GM10266 (cell line): ENCODE measurements at regions not wholly inside any gene's neighbourhood (a gene's known extent, or its start where the extent isn't known, plus 50 kb on each side); places are given as distances from the start of the nearest gene placed in this dataset.

Source experiments
- DNase-seq: peaks from one replicate; pipeline ENCODE4 v3.0.0; 2012; ENCODE audit errors: extremely low spot score
- CTCF ChIP-seq: IDR thresholded peaks from 2 replicates; pipeline ENCODE4 v1.5.1; 2012; ENCODE audit warnings: mild to moderate bottlenecking, low read depth; ENCODE audit not compliant: control insufficient read depth, insufficient read depth; ENCODE audit errors: missing control alignments

GRCh38 chr11:121814962-121815361 lies 301.1 kb downstream of the BLID start:
- no peak for TF ChIP-seq CTCF
- no peak for DNase-seq

DNA sequence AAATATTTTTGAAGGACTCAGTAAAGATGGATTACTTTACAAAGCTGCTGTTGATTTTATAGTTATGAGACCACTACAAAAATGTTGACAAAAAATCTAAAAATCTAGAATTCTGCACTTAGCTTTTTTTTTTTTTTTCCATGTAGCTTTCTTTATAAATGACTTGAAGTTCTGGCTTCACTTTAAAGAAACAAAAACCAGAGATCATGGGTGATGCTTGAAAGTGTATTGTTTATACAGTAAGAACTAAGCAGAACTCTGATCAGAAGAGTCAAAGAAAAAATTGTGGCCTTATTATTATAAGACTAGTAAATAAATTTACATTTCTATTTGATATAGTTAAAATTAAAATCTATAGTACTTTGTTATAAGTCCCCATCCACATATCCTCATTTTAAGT lies 301.7 kb downstream of the BLID start:
- DNase-seq, result no peak
- TF ChIP-seq CTCF, result no peak

DNA sequence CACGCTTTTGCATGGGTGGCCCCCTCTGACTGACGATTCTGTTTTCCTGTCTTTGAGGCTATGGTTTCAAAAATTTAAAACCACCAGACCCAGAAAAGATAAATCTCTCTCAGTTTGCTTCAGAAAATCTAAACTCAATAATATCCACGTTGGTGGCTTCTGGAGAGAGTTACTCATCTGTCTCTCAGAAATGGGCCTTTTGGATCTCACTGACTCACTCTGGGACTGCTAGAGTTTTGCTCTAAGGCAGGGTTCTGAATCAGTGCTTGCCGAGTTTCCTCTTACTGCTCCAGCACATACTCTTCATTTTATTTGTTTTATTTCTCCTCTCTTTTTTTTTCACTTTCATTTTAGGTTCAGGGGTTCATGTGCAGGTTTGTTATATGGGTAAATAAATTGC lies 305.7 kb downstream of the BLID start:
- TF ChIP-seq CTCF, result no peak
- no peak for DNase-seq

DNA sequence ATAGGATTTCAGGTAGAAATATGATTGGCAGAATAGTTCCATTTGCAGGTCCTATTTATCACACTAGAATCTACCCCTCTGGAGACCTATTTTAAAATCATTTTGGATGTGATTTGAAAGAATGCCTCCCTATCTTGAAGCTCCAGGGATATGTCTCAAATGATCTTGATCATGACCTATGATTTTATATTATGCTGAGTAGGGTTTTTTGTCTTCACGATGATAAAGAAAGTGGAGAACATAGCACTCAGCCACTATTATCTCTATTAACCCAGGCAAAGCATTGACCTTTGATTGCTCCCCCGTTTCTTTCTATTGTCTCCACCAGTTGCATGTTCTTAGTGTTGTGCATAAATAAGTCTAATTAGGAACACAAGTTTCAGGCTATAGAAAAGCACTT lies 307.9 kb downstream of the BLID start:
- TF ChIP-seq CTCF, result no peak
- no peak for DNase-seq

GRCh38 chr11:121807051-121807450 lies 309.0 kb downstream of the BLID start:
- no peak for DNase-seq
- TF ChIP-seq CTCF, result no peak

GRCh38 chr11:121802542-121802941 lies 313.5 kb downstream of the BLID start:
- no peak for DNase-seq
- no peak for TF ChIP-seq CTCF

DNA sequence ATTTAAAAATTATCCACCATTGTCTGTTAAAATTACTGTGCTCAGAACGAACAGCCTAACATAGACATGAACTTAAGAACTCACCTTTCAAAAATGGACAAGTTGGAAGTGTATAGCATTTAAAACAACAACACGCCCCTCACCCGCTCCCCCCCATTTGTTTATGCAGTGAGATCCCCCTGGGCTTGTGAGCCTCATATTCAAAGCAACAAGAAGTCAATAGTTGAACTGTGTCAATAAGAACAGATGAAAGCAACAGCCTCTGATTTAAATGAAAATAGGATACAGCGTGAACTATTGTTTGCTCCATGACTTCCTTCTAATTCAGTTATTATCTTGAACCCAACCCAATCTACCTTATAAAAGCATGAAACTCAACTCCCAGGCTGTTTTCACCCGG lies 314.2 kb downstream of the BLID start:
- DNase-seq, result no peak

More for the DNA sequence above, 314.2 kb downstream of the BLID start:
- no peak for TF ChIP-seq CTCF
